H9 (cell line): ENCODE measurements at regions not wholly inside any gene's neighbourhood (a gene's known extent, or its start where the extent isn't known, plus 50 kb on each side); places are given as distances from the start of the nearest gene placed in this dataset.

Experiments
- DNase-seq: peaks from one replicate; pipeline ENCODE4 v3.0.0-alpha.2; 2017
- H2AFZ ChIP-seq: one replicate; pipeline ENCODE4 v1.6.1; 2013; ENCODE audit warnings: mild to moderate bottlenecking, low read length, control low read depth, moderate library complexity
- H2AK5ac ChIP-seq: 2 replicates; pipeline ENCODE4 v1.6.1; 2013; ENCODE audit warnings: low read length, control low read depth, mixed read lengths; ENCODE audit not compliant: insufficient read length
- H2BK120ac ChIP-seq: one replicate; pipeline ENCODE4 v1.6.1; 2013; ENCODE audit warnings: low read depth, mild to moderate bottlenecking, low read length, control low read depth, inconsistent platforms; ENCODE audit not compliant: poor library complexity, severe bottlenecking
- H2BK12ac ChIP-seq: 2 replicates; pipeline ENCODE4 v1.6.1; 2013; ENCODE audit warnings: low read length, control low read depth, mixed read lengths, low read depth; ENCODE audit not compliant: insufficient read length
- H2BK15ac ChIP-seq: 2 replicates; pipeline ENCODE4 v1.6.1; 2013; ENCODE audit warnings: low read depth, low read length, control low read depth
- H2BK20ac ChIP-seq: one replicate; pipeline ENCODE4 v1.6.1; 2013; ENCODE audit warnings: low read depth, mild to moderate bottlenecking, low read length, control low read depth, inconsistent platforms; ENCODE audit not compliant: poor library complexity, severe bottlenecking
- H2BK5ac ChIP-seq: 2 replicates; pipeline ENCODE4 v1.6.1; 2013; ENCODE audit warnings: low read length, control low read depth, mixed read lengths; ENCODE audit not compliant: insufficient read length
- H3K14ac ChIP-seq: 2 replicates; pipeline ENCODE4 v1.6.1; 2013; ENCODE audit warnings: low read length, control low read depth; ENCODE audit not compliant: insufficient read depth
- H3K18ac ChIP-seq: 2 replicates; pipeline ENCODE4 v1.6.1; 2013; ENCODE audit warnings: low read depth, mild to moderate bottlenecking, mixed read lengths, low read length, control low read depth; ENCODE audit not compliant: insufficient read length
- H3K23ac ChIP-seq: 2 replicates; pipeline ENCODE4 v1.6.1; 2013; ENCODE audit warnings: low read length, control low read depth, mixed read lengths, low read depth; ENCODE audit not compliant: insufficient read length
- H3K23me2 ChIP-seq: 2 replicates; pipeline ENCODE4 v1.6.1; 2013; ENCODE audit warnings: low read depth, mild to moderate bottlenecking, mixed read lengths, low read length, control low read depth; ENCODE audit not compliant: insufficient read length, poor library complexity, severe bottlenecking
- H3K27ac ChIP-seq: 2 replicates; pipeline ENCODE4 v1.5.1; 2013; ENCODE audit warnings: low read length, control low read depth, mixed read lengths, low read depth; ENCODE audit not compliant: insufficient read length
- H3K27me3 ChIP-seq: 2 replicates; pipeline ENCODE4 v1.6.1; 2013; ENCODE audit warnings: low read length, control low read depth, inconsistent platforms; ENCODE audit not compliant: insufficient read depth
- H3K4ac ChIP-seq: 2 replicates; pipeline ENCODE4 v1.6.1; 2013; ENCODE audit warnings: low read depth, mild to moderate bottlenecking, control low read depth, inconsistent platforms, low read length, moderate library complexity
- H3K4me1 ChIP-seq: 2 replicates; pipeline ENCODE4 v1.6.1; 2013; ENCODE audit warnings: low read length, control low read depth, inconsistent platforms; ENCODE audit not compliant: insufficient read depth
- H3K4me2 ChIP-seq: 2 replicates; pipeline ENCODE4 v1.6.1; 2013; ENCODE audit warnings: low read length, control low read depth, mixed read lengths; ENCODE audit not compliant: insufficient read length, insufficient read depth
- H3K56ac ChIP-seq: 2 replicates; pipeline ENCODE4 v1.6.1; 2013; ENCODE audit warnings: low read depth, mild to moderate bottlenecking, mixed read lengths, low read length, control low read depth; ENCODE audit not compliant: insufficient read length
- H3K79me1 ChIP-seq: 2 replicates; pipeline ENCODE4 v1.6.1; 2013; ENCODE audit warnings: low read depth, mild to moderate bottlenecking, moderate library complexity, low read length, control low read depth, inconsistent platforms; ENCODE audit not compliant: insufficient read depth, poor library complexity, severe bottlenecking
- H3K79me2 ChIP-seq: 2 replicates; pipeline ENCODE4 v1.6.1; 2013; ENCODE audit warnings: low read length, control low read depth, inconsistent platforms; ENCODE audit not compliant: insufficient read depth
- H3K9ac ChIP-seq: 2 replicates; pipeline ENCODE4 v1.6.1; 2013; ENCODE audit warnings: low read length, control low read depth, mixed read lengths; ENCODE audit not compliant: insufficient read length; ENCODE audit errors: extremely low read depth
- H3K9me3 ChIP-seq: one replicate; pipeline ENCODE4 v1.6.1; 2013; ENCODE audit warnings: low read depth, low read length, inconsistent platforms; ENCODE audit not compliant: control insufficient read depth
- H3T11ph ChIP-seq: one replicate; pipeline ENCODE4 v1.6.1; 2013; ENCODE audit warnings: mild to moderate bottlenecking, low read length, control low read depth, inconsistent platforms
- H4K20me1 ChIP-seq: one replicate; pipeline ENCODE4 v1.6.1; 2013; ENCODE audit not compliant: control insufficient read depth, insufficient read length, insufficient read depth
- H4K5ac ChIP-seq: 2 replicates; pipeline ENCODE4 v1.6.1; 2013; ENCODE audit warnings: low read depth, mild to moderate bottlenecking, mixed read lengths, low read length, control low read depth; ENCODE audit not compliant: insufficient read length
- H4K8ac ChIP-seq: replicated peaks from 2 replicates; pipeline ENCODE4 v1.6.1; 2013; ENCODE audit warnings: low read length, control low read depth, mixed read lengths, low read depth; ENCODE audit not compliant: insufficient read length
- H4K91ac ChIP-seq: 2 replicates; pipeline ENCODE4 v1.6.1; 2013; ENCODE audit warnings: low read depth, mild to moderate bottlenecking, moderate library complexity, mixed read lengths, low read length, control low read depth; ENCODE audit not compliant: insufficient read length
- H3K27ac Mint-ChIP-seq, 3 experiments: 2 replicates in 2 of 3; 3 replicates in 1 of 3; pipeline ENCODE4 v1.8.0; 2020 to 2021; ENCODE audit warnings: mixed read lengths in 3 of 3, mild to moderate bottlenecking in 1 of 3, moderate library complexity in 1 of 3
- H3K27me3 Mint-ChIP-seq: 2 replicates; pipeline ENCODE4 v1.8.0; 2021; ENCODE audit warnings: low read depth, mild to moderate bottlenecking, moderate library complexity, mixed read lengths
- H3K36me3 Mint-ChIP-seq, 3 experiments: 2 replicates in 2 of 3; 3 replicates in 1 of 3; pipeline ENCODE4 v1.8.0; 2020 to 2021; ENCODE audit warnings: low read depth in 3 of 3, mixed read lengths in 3 of 3; ENCODE audit not compliant: insufficient read depth in 1 of 3
- H3K4me1 Mint-ChIP-seq, 2 experiments: 2 replicates each; pipeline ENCODE4 v1.8.0; 2020; ENCODE audit warnings: mixed read lengths in 2 of 2
- H3K4me3 Mint-ChIP-seq, 2 experiments: 2 replicates in 1 of 2; 3 replicates in 1 of 2; pipeline ENCODE4 v1.8.0; 2020 to 2021; ENCODE audit warnings: mild to moderate bottlenecking in 2 of 2, mixed read lengths in 2 of 2, moderate library complexity in 1 of 2
- H3K9me3 Mint-ChIP-seq, 2 experiments: 2 replicates in 1 of 2; 3 replicates in 1 of 2; pipeline ENCODE4 v1.8.0; 2020; ENCODE audit warnings: mild to moderate bottlenecking in 2 of 2, mixed read lengths in 2 of 2, moderate library complexity in 1 of 2
- CTCF ChIP-seq: fragments of 200-600 bp; sonication (generic); conservative IDR thresholded peaks from 3 replicates; pipeline ENCODE4 v1.8.0; 2021; ENCODE audit warnings: antibody characterized with exemption, mild to moderate bottlenecking
- WGBS: extraction: QIAGEN DNeasy Blood & Tissue Kit; methylation state at CpG from one replicate; pipeline ENCODE4 v1.1.7; 2013; ENCODE audit warnings: missing lambda C conversion rate, low lambda C conversion rate, mixed read lengths; ENCODE audit not compliant: insufficient read length; ENCODE audit errors: extremely low coverage; 5-methylcytosine and 5-hydroxymethylcytosine counted together

- H4K91ac ChIP-seq = no peak overlapping the region
- H2AFZ ChIP-seq = no peak overlapping the region
- no peak overlapping the region for H3K56ac ChIP-seq
- no peak overlapping the region for H3T11ph ChIP-seq
- no peaks in the 10 kb centered on the region for H3K23me2 ChIP-seq
- no peak overlapping the region for H2BK15ac ChIP-seq
- no CpG with 5 or more reads among the region's 3 CpGs for WGBS
- H3K4me1 ChIP-seq = no peaks in the 10 kb centered on the region
- H4K20me1 ChIP-seq = no peaks in the 10 kb centered on the region
- no peak overlapping the region for H2AK5ac ChIP-seq
- H3K27ac ChIP-seq = no peak overlapping the region
- no peaks in the 10 kb centered on the region for H3K79me1 ChIP-seq
- H3K4me1 Mint-ChIP-seq = peaks cover 4 to 7% of the 10 kb centered on the region in 2 experiments
- H3K9me3 Mint-ChIP-seq = peaks cover 12 to 14% of the 10 kb centered on the region in 2 experiments
- no peak overlapping the region for H3K27ac Mint-ChIP-seq
- no peak overlapping the region for H2BK20ac ChIP-seq
- no peaks in the 10 kb centered on the region for H3K79me2 ChIP-seq
- no peak overlapping the region for H4K5ac ChIP-seq
- no peak overlapping the region for H3K14ac ChIP-seq
- no peak overlapping the region for H2BK12ac ChIP-seq
- no peak overlapping the region for H2BK120ac ChIP-seq
- TF ChIP-seq CTCF = no peak
- no peak overlapping the region for H3K4ac ChIP-seq
- DNase-seq = no peak
- H3K27me3 ChIP-seq = peaks cover 9% of the 10 kb centered on the region; the same call in 1 of the 2 replicates
- no peak overlapping the region for H4K8ac ChIP-seq
- no peak overlapping the region for H3K23ac ChIP-seq
- peaks cover 89% of the 10 kb centered on the region for H3K27me3 Mint-ChIP-seq
- H2BK5ac ChIP-seq = no peak overlapping the region
- no peak overlapping the region for H3K4me2 ChIP-seq
- H3K18ac ChIP-seq = no peak overlapping the region
- no peaks in the 10 kb centered on the region for H3K9me3 ChIP-seq
- no peak overlapping the region for H3K4me3 Mint-ChIP-seq
- no peak overlapping the region for H3K9ac ChIP-seq
- H3K36me3 Mint-ChIP-seq = peaks cover 2 to 15% (median 3%) of the 10 kb centered on the region in 3 experiments; a peak in 4 of 7 replicates
These were observed 214.8 kb upstream of the MAGI2 start for GRCh38 chr7:79668292-79668691.
